Keratinocyte (primary cell): ENCODE measurements at regions not wholly inside any gene's neighbourhood (a gene's known extent, or its start where the extent isn't known, plus 50 kb on each side); places are given as distances from the start of the nearest gene placed in this dataset.

Experiments used
- DNase-seq: peaks from one replicate; pipeline ENCODE4 v3.0.0-alpha.2; 2011; ENCODE audit warnings: low read depth, missing footprints, low spot score
- FAIRE-seq: peaks from 2 replicates; lab custom pipeline; 2011; peaks lifted over from hg19 to GRCh38; lab: Jason Lieb, UNC
- H2AFZ ChIP-seq: 2 replicates; pipeline ENCODE4 v1.6.0; 2012; ENCODE audit warnings: low read length, control low read depth, inconsistent platforms; ENCODE audit not compliant: control insufficient read depth
- H3K27ac ChIP-seq: 2 replicates; pipeline ENCODE4 v1.5.1; 2011; ENCODE audit warnings: low read length; ENCODE audit not compliant: control insufficient read depth, insufficient read depth
- H3K27me3 ChIP-seq: 3 replicates; pipeline ENCODE4 v1.6.0; 2011; ENCODE audit warnings: low read length; ENCODE audit not compliant: control insufficient read depth, insufficient read depth; ENCODE audit errors: extremely low read depth
- H3K36me3 ChIP-seq, 2 experiments: 2 replicates in 1 of 2; 3 replicates in 1 of 2; pipeline ENCODE4 v1.5.1; 2011; ENCODE audit warnings: low read length in 2 of 2, mild to moderate bottlenecking in 1 of 2; ENCODE audit not compliant: control insufficient read depth in 2 of 2, insufficient read depth in 2 of 2; ENCODE audit errors: extremely low read depth in 1 of 2
- H3K4me1 ChIP-seq: 3 replicates; pipeline ENCODE4 v1.5.1; 2011; ENCODE audit warnings: low read length; ENCODE audit not compliant: control insufficient read depth, insufficient read depth; ENCODE audit errors: extremely low read depth
- H3K4me2 ChIP-seq: 3 replicates; pipeline ENCODE4 v1.6.0; 2011; ENCODE audit warnings: low read depth, low read length; ENCODE audit not compliant: control insufficient read depth, insufficient read depth; ENCODE audit errors: extremely low read depth
- H3K4me3 ChIP-seq, 3 experiments: fragments of 200-600 bp in 1 of 3; sonication (generic) in 1 of 3; 2 replicates in 2 of 3; 3 replicates in 1 of 3; pipeline ENCODE4 v1.5.1; 2011 to 2016; ENCODE audit warnings: low read length in 3 of 3, mild to moderate bottlenecking in 3 of 3, control low read depth in 2 of 3, inconsistent platforms in 1 of 3, low read depth in 1 of 3, mixed read lengths in 1 of 3, mixed run types in 1 of 3, moderate library complexity in 1 of 3; ENCODE audit not compliant: control insufficient read depth in 2 of 3, insufficient read depth in 2 of 3; ENCODE audit errors: extremely low read depth in 1 of 3
- H3K79me2 ChIP-seq: 2 replicates; pipeline ENCODE4 v1.6.0; 2012; ENCODE audit warnings: low read length; ENCODE audit not compliant: control insufficient read depth, insufficient read depth
- H3K9ac ChIP-seq: 3 replicates; pipeline ENCODE4 v1.6.0; 2011; ENCODE audit warnings: low read length; ENCODE audit not compliant: control insufficient read depth, insufficient read depth; ENCODE audit errors: extremely low read depth
- H3K9me1 ChIP-seq: 3 replicates; pipeline ENCODE4 v1.6.0; 2011; ENCODE audit warnings: low read length; ENCODE audit not compliant: control insufficient read depth, insufficient read depth; ENCODE audit errors: extremely low read depth
- H3K9me3 ChIP-seq: 2 replicates; pipeline ENCODE4 v1.5.1; 2012; ENCODE audit warnings: low read depth, low read length; ENCODE audit not compliant: control insufficient read depth
- H4K20me1 ChIP-seq: 3 replicates; pipeline ENCODE4 v1.6.0; 2011; ENCODE audit warnings: low read length; ENCODE audit not compliant: control insufficient read depth, insufficient read depth; ENCODE audit errors: extremely low read depth
- CTCF ChIP-seq, 3 experiments: IDR thresholded peaks in 1 of 3; conservative IDR thresholded peaks in 1 of 3; optimal IDR thresholded peaks in 1 of 3; 2 replicates in 2 of 3; 3 replicates in 1 of 3; pipeline versions ENCODE3 to v1.5.1; 2011; ENCODE audit warnings: low read length in 3 of 3, mild to moderate bottlenecking in 3 of 3, moderate library complexity in 2 of 3, control low read depth in 1 of 3, inconsistent platforms in 1 of 3; ENCODE audit not compliant: insufficient read depth in 2 of 3; ENCODE audit errors: extremely low read depth in 1 of 3
- EZH2 ChIP-seq: IDR thresholded peaks from one replicate; pipeline ENCODE4 v1.6.1; 2012; ENCODE audit warnings: inconsistent platforms, mild to moderate bottlenecking, low read length, moderate library complexity
- dilution Hi-C: fragments of 300-500 bp; cut with MboI; formaldehyde crosslinking; loops from one replicate; pipeline ENCODE4 v1.7.0; 2020; ENCODE audit warnings: low sequenced_read_pairs; ENCODE audit not compliant: extremely low pct_ligation_motif_present

GRCh38 chr16:13727943-13728342, 192.0 kb upstream of the ERCC4 start:
- Histone ChIP-seq H3K9me1 (no peaks in the 10 kb centered on the region), H3K4me2 (no peak overlapping the region), H3K4me1 (no peaks in the 10 kb centered on the region), H3K9ac (no peak overlapping the region), H3K27ac (no peak overlapping the region), H3K4me3 (no peak overlapping the region), H3K27me3 (no peaks in the 10 kb centered on the region), H2AFZ (no peak overlapping the region), H4K20me1 (no peaks in the 10 kb centered on the region), H3K79me2 (no peaks in the 10 kb centered on the region), H3K9me3 (no peaks in the 10 kb centered on the region), H3K36me3 (no peaks in the 10 kb centered on the region)
- no peak for TF ChIP-seq CTCF (optimal IDR thresholded peaks at IDR 0.05 in 1 of 3, IDR thresholded peaks at IDR 0.05 in 1 of 3, conservative IDR thresholded peaks at IDR 0.05 in 1 of 3; ENCODE audit: extremely low read depth in 1 of 3, insufficient read depth in 2 of 3, low read length in 3 of 3)
- no peak for TF ChIP-seq EZH2
- FAIRE-seq: no peak
- DNase-seq: no peak
- dilution Hi-C loops: no loop called here

- Histone ChIP-seq H3K4me3 (no peak overlapping the region), H2AFZ (no peak overlapping the region), H3K79me2 (no peaks in the 10 kb centered on the region), H3K9me3 (no peaks in the 10 kb centered on the region), H3K36me3 (no peaks in the 10 kb centered on the region), H3K9me1 (no peaks in the 10 kb centered on the region), H3K4me1 (no peaks in the 10 kb centered on the region), H3K9ac (no peak overlapping the region), H3K4me2 (no peak overlapping the region), H4K20me1 (no peaks in the 10 kb centered on the region), H3K27ac (no peak overlapping the region), H3K27me3 (no peaks in the 10 kb centered on the region)
- dilution Hi-C loops: no loop called here
- FAIRE-seq (no peak), DNase-seq (no peak)
- TF ChIP-seq EZH2: no peak
- no peak for TF ChIP-seq CTCF (optimal IDR thresholded peaks at IDR 0.05 in 1 of 3, IDR thresholded peaks at IDR 0.05 in 1 of 3, conservative IDR thresholded peaks at IDR 0.05 in 1 of 3; ENCODE audit: extremely low read depth in 1 of 3, insufficient read depth in 2 of 3, low read length in 3 of 3)
Observed at GRCh38 chr16:13733561-13733960, 186.4 kb upstream of the ERCC4 start.
